HG02943 (cell line): ENCODE measurements at regions not wholly inside any gene's neighbourhood (a gene's known extent, or its start where the extent isn't known, plus 50 kb on each side); places are given as distances from the start of the nearest gene placed in this dataset.
"Not testable (repeated sequence)": the region's sequence is repeated elsewhere in the genome, so short reads cannot be mapped to it uniquely, and the experiment has no call there.

Experiments
- ATAC-seq: cut with Tn5 transposase; IDR thresholded peaks from one replicate; pipeline ENCODE4 v1.9.1; 2021; ENCODE audit warnings: mild to moderate bottlenecking, low read depth, moderate library complexity; ENCODE audit not compliant: unreplicated experiment

GRCh38 chr2:187206471-187206870 lies 241.6 kb downstream of the CALCRL start:
- no peak for ATAC-seq

- ATAC-seq: no peak
Measured at GRCh38 chr2:187206071-187206470, 242.0 kb downstream of the CALCRL start.

GRCh38 chr2:187198136-187198535 lies 249.9 kb downstream of the CALCRL start:
- no peak for ATAC-seq

GRCh38 chr2:187194049-187194448 lies 254.0 kb downstream of the CALCRL start:
- no peak for ATAC-seq

- ATAC-seq: no peak
Measured at GRCh38 chr2:187188783-187189631, 259.0 kb downstream of the CALCRL start.

DNA sequence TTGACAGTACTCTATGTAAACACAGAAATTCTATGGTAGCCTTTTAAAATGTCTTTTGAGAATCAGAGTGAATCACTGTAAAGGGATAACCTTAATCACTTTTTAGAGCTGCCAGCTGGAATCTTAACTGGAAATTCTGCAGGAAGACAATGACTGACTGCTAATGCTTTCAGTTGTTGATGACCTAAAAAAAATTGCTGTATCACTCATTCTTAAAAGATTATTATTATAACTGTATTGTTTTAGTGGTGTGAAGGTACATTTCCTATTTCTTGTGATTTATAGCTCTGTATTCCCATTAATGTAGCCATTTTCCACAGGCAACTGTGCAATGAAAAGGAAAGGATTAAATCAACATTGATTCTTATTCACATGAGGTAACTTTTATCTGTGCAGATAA lies 260.5 kb downstream of the CALCRL start:
- ATAC-seq: no peak

GRCh38 chr2:187180529-187180928 lies 267.5 kb downstream of the CALCRL start:
- ATAC-seq: no peak

- ATAC-seq: not testable (repeated sequence)
Measured at GRCh38 chr2:187178876-187179275, 269.2 kb downstream of the CALCRL start.

DNA sequence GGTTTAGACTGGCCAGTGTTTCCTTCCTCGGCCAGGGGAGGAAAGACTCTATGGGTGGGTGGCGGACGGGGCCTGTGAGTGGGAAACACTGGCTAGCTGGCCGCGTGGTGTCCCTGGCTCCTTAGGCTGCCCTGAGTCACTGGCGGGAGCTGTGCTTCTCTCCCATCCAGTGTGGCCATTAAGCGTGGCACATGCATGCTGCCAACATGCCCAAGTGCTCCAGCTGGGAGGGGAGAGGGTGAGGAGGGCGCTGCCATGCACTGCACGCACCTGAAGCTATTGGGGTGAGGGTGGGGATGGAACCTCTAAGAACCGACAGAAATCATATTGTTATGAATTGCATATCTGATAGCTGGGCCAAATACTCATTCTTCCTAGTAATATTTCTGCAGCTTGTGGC lies 270.8 kb downstream of the CALCRL start:
- ATAC-seq: no peak

GRCh38 chr2:187174582-187174981 lies 273.5 kb downstream of the CALCRL start:
- ATAC-seq: no peak

GRCh38 chr2:187171318-187171717 lies 276.7 kb downstream of the CALCRL start:
- no peak for ATAC-seq

- ATAC-seq: no peak
Measured at GRCh38 chr2:187169864-187170263, 278.2 kb downstream of the CALCRL start.

GRCh38 chr2:187168720-187169713 lies 279.0 kb downstream of the CALCRL start:
- peak; percentile 67 for ATAC-seq

- no peak for ATAC-seq
Measured at GRCh38 chr2:187167491-187167890, 280.6 kb downstream of the CALCRL start.

DNA sequence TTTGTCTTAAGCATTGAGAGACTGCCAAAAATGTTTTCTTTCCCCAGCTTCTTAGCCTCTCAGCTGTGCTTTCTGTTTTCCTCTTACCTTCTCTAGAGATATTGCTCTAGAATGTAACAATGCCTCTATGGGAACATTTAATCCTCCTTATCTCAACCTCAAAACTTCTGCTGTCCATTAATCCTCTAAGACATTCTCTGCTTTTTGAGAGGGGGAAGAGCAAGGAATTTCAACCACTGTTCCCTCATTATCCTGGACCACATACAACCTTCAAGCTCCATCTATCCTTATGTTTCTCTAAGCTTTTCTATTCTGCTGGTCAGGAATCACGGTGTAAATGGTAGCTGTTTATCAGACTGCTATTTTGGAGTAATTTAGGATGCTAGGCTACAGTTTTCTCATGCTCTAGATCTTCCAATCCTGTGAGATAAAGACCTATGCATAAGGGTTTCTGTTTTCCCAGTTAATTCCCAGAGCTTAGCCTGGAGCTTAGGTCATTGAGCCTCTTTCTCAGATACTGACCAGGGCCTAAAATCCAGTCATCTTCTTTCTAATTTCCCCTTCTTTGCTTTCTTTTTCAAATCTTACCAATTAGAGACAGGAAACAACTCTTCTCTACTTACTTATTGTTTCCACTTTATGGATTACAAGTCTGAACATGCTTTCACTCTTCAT lies 282.0 kb downstream of the CALCRL start:
- no peak for ATAC-seq

- no peak for ATAC-seq
Measured at GRCh38 chr2:187158452-187158851, 289.6 kb downstream of the CALCRL start.

- ATAC-seq: no peak
Measured at GRCh38 chr2:187157046-187157445, 291.0 kb downstream of the CALCRL start.

DNA sequence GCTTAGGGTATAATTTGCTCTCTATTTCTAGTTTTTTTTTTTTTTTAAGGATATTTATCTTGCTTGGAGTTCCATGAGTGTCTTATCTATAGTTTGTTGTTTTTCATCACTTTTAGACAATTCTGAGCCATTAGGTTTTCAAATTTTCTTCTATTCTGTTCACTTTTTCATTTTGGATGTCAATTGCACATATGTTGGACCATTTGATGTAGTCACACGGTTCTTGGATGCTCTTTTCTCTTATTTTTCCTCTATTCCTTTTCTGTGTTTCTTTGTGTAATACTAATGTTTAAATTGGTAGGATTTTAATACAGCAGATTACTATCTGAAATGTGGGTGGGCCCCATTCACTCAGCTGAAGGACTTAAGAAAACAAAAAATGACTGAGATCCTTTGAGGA lies 292.6 kb downstream of the CALCRL start:
- ATAC-seq: no peak

DNA sequence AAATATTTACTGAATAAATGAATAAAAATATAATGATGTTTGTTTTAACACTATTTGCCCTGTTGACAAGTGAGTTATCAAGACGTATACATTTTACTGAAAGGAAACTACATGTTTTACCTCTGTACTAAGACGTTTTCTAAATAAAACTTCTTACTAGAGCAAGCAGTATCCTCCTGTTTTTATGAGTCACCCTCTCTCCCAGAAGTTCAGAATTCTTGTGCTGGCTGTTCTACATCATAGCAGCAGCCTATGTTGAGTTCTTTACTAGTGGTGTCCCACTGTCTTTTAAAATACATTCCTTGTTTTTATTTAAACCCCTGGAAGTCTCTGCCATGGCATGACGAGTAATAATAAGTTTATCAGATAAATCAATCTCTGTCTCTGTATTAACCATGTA lies 297.4 kb downstream of the CALCRL start:
- no peak for ATAC-seq

DNA sequence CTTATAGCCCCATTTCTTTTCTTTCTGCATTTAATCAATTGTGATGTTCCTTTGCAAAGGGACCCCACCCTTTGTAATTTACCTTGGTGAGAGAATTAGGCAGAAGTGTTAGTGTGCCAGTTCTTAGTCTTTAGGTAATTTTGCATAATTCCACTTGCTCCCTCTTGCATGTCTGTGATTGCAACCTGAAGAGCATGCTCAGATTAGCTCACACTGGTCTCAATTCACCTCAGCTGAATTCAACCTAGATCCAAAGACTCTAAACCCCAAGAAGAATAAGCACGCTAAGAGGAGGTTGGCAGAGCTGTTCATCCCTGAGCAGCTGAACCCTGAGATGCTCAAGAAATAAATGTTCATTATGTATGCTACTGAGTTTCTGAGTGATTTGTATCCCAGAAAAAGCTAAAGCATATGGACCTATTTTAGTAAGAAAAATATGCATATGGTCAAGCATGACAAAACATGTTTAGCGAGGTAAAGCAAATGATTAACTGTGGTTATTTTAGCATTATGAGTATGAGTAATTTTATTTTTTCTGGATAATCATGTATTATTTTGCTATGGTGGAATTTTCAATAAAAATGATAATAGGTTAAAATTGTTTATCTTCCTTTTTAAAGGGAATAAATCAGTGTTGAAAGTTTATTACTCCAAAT lies 299.2 kb upstream of the ZSWIM2 start:
- ATAC-seq: no peak
